Ovary (tissue), 7 donors: ENCODE measurements at regions not wholly inside any gene's neighbourhood (a gene's known extent, or its start where the extent isn't known, plus 50 kb on each side); places are given as distances from the start of the nearest gene placed in this dataset.

Experiments
- DNase-seq, 5 donors: peaks; one replicate each; pipeline ENCODE4 v3.0.0-alpha.2; 2019 to 2020
- H3K27ac ChIP-seq, 2 donors: fragments of 200-600 bp; one replicate each; pipeline versions ENCODE4 v1.5.1 to v1.8.0; 2019 to 2022
- H3K27me3 ChIP-seq: fragments of 200-600 bp; one replicate; pipeline ENCODE4 v1.8.0; 2022
- H3K36me3 ChIP-seq: fragments of 200-600 bp; sonication (generic); one replicate; pipeline ENCODE4 v1.5.1; 2019
- H3K4me1 ChIP-seq: one replicate; pipeline ENCODE4 v1.8.1; 2013; ENCODE audit warnings: mild to moderate bottlenecking, moderate library complexity; ENCODE audit not compliant: insufficient read depth
- H3K4me3 ChIP-seq: fragments of 200-600 bp; sonication (generic); one replicate; pipeline ENCODE4 v1.5.1; 2017
- H3K9me3 ChIP-seq, 2 donors: fragments of 200-600 bp in 1 of 2; sonication (generic) in 1 of 2; one replicate each; pipeline versions ENCODE4 v1.5.1 to v1.8.1; 2013 to 2019; ENCODE audit warnings: mild to moderate bottlenecking in 1 of 2, moderate library complexity in 1 of 2
- CTCF ChIP-seq, 3 donors: fragments of 450-650 bp in 2 of 3; fragments of 200-600 bp in 1 of 3; IDR thresholded peaks; one replicate each; pipeline versions ENCODE4 v1.5.1 to v1.8.0; 2016 to 2022; ENCODE audit warnings: antibody characterized with exemption in 3 of 3, mild to moderate bottlenecking in 1 of 3
- EP300 ChIP-seq: sonication (generic); formaldehyde crosslinking; IDR thresholded peaks from one replicate; pipeline ENCODE4 v1.6.1; 2017; ENCODE audit warnings: antibody characterized with exemption
- POLR2A ChIP-seq: fragments of 450-650 bp; IDR thresholded peaks from one replicate; pipeline ENCODE4 v1.6.1; 2017; ENCODE audit warnings: antibody characterized with exemption, mild to moderate bottlenecking, moderate library complexity
- WGBS, 3 donors: extraction: QIAGEN DNeasy Blood & Tissue Kit in 1 of 3; methylation state at CpG; one replicate each; pipeline versions ENCODE4 v1.1.5 to v1.1.7; 2013 to 2017; 5-methylcytosine and 5-hydroxymethylcytosine counted together
- intact Hi-C, 4 donors: fragments of 100-400 bp; cut with DNase I; formaldehyde crosslinking; loops; one replicate each; pipeline versions ENCODE4 v1.11.0 to v1.15.1; 2022 to 2023
- donor health status: DM: no; HTN: no; CAD: no; lungs with moderate emphysema.
- donor health status: DM: no; HTN: no; CAD: no.
- donor health status: Bipolar disorder and iron deficiency.
- donor health status: DM: no; HTN: no; CAD: no.
- donor health status: DM: yes; HTN: yes; CAD: no.

GRCh38 chr3:83140983-83141382 is 1379.5 kb upstream of the GBE1 start:
- TF ChIP-seq POLR2A (no peak), EP300 (no peak), CTCF (IDR thresholded peaks at IDR 0.05) (no peak)
- WGBS, 3 donors = 69 to 79% (median 77%) methylated on average over 2 of the region's 2 CpGs

GRCh38 chr3:83131236-83131635 is 1369.8 kb upstream of the GBE1 start:
- Histone ChIP-seq H3K27me3 (no peaks in the 10 kb centered on the region), H3K27ac (no peak overlapping the region), H3K4me1 (no peaks in the 10 kb centered on the region), H3K4me3 (no peak overlapping the region), H3K36me3 (no peaks in the 10 kb centered on the region), H3K9me3 (no peaks in the 10 kb centered on the region)
- no peak for DNase-seq
- 53 to 72% (median 72%) methylated on average over 5 of the region's 5 CpGs for WGBS, 3 donors
- TF ChIP-seq POLR2A (no peak), EP300 (no peak), CTCF (IDR thresholded peaks at IDR 0.05) (no peak)
- intact Hi-C loops = no loop called here

More at GRCh38 chr3:83140983-83141382, 1379.5 kb upstream of the GBE1 start:
- Histone ChIP-seq H3K27me3 (no peaks in the 10 kb centered on the region), H3K4me1 (no peaks in the 10 kb centered on the region), H3K36me3 (no peaks in the 10 kb centered on the region), H3K4me3 (no peak overlapping the region), H3K27ac (no peak overlapping the region), H3K9me3 (no peaks in the 10 kb centered on the region)
- intact Hi-C loops = no loop called here
- no peak for DNase-seq

- Histone ChIP-seq H3K27me3 (no peaks in the 10 kb centered on the region), H3K36me3 (no peaks in the 10 kb centered on the region)
- no peak for DNase-seq
These were observed 1361.4 kb upstream of the GBE1 start for GRCh38 chr3:83122774-83123350.

GRCh38 chr3:83093222-83093572 is 1331.8 kb upstream of the GBE1 start:
- Histone ChIP-seq H3K36me3 (no peaks in the 10 kb centered on the region), H3K4me1 (no peaks in the 10 kb centered on the region), H3K27ac (no peak overlapping the region), H3K4me3 (no peak overlapping the region), H3K9me3 (no peaks in the 10 kb centered on the region), H3K27me3 (no peaks in the 10 kb centered on the region)
- WGBS, 3 donors = 72 to 79% (median 78%) methylated on average over 4 of the region's 4 CpGs
- intact Hi-C loops = no loop called here
- DNase-seq = no peak
- no peak for TF ChIP-seq POLR2A
- no peak for TF ChIP-seq EP300
- no peak for TF ChIP-seq CTCF (IDR thresholded peaks at IDR 0.05)

More at GRCh38 chr3:83122774-83123350, 1361.4 kb upstream of the GBE1 start:
- Histone ChIP-seq H3K4me3 (no peak overlapping the region), H3K4me1 (no peaks in the 10 kb centered on the region), H3K9me3 (no peaks in the 10 kb centered on the region), H3K27ac (no peak overlapping the region)
- no peak for TF ChIP-seq CTCF (IDR thresholded peaks at IDR 0.05)
- no peak for TF ChIP-seq POLR2A
- no peak for TF ChIP-seq EP300
- WGBS, 3 donors = 84 to 93% (median 91%) methylated on average over 2 of the region's 2 CpGs
- intact Hi-C loops = no loop called here
